ENCODE measurements at regions not wholly inside any gene's neighbourhood (a gene's known extent, or its start where the extent isn't known, plus 50 kb on each side); places are given as distances from the start of the nearest gene placed in this dataset.
"Not testable (repeated sequence)": the region's sequence is repeated elsewhere in the genome, so short reads cannot be mapped to it uniquely, and the experiment has no call there.

GRCh38 chr13:68938639-68939038, 1169.0 kb upstream of the ATXN8OS start:
- no peak for DNase-seq

GRCh38 chr13:68929075-68929745, 1178.4 kb upstream of the ATXN8OS start:
- no peak for DNase-seq

GRCh38 chr13:68927387-68928026, 1180.1 kb upstream of the ATXN8OS start:
- DNase-seq, result peak in 2 of 14 donors; percentile 2 to 5

GRCh38 chr13:68923995-68924394, 1183.6 kb upstream of the ATXN8OS start:
- no peak for DNase-seq

- DNase-seq, result no peak
These were observed 1198.7 kb upstream of the ATXN8OS start for GRCh38 chr13:68908879-68909278.

DNA sequence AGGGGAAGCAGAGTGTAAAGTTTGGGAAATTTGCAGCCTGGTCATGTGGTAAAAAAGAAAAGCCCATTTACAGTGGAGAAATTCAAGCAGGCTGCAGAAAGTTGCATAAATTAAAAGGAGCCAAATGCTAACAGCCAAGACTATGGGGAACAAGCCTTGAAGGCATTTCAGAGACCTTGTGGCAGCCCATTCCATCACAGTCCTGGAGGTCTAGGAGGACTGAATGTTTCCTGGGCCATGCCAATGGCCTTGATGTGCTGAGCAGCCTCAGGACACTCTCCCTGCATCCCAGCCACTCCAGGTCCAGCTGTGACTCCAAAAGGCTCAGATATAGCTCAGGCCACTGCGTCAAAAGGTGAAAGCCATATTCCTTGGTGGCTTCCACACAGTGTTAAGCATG, 1202.4 kb upstream of the ATXN8OS start:
- no peak for DNase-seq

DNA sequence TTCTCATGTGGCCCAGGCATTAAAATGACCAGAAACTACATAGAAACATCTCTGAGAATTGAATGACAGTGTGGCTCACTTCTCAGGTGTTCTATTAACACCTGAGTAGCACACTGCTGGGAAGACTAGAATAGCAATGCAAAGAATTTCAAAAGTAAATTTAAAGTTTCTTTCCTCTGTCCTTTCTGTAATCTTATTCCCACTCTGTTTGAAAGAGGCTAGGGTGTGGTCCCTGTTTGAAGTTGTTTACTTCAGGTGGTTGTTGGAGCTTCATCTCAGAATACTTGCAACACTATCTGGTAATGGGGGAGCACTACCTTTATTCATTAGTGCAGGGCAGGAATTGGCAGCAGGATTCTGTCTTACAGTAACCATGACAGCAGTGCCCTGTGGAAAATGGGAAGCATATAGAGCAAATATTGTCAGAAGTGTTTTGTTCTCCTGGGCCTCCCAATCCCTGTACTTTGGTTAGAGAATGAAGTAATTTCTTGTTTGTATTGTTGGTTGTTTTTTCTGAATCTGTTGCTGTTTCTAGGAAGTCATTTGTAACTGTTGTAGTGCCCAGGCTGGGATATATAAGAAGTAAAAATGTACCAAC, 1210.2 kb upstream of the ATXN8OS start:
- no peak for DNase-seq

- no peak for DNase-seq
These were observed 1211.9 kb upstream of the ATXN8OS start for GRCh38 chr13:68895696-68896095.

DNA sequence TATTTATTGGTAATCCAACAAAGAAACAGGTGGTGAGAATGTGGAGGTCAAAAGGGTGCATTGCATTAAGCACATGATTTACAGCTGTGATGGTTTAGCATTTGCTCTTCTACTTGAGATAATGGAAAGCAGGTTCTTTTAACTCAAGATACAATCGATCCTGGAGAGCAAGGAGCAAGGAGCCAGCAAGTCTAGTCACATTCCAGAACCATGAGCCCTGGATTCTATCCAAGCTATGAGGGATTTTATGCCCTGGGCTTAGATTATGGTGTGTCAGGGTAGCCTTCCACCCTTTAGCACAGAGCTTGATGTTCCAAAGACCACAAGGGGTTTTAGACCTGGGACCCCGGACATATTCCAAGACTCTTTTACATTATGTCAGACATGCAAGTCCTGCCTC, 1213.9 kb upstream of the ATXN8OS start:
- not testable (repeated sequence) for DNase-seq

- not testable (repeated sequence) for DNase-seq
These were observed 1215.0 kb upstream of the ATXN8OS start for GRCh38 chr13:68892596-68892995.

DNA sequence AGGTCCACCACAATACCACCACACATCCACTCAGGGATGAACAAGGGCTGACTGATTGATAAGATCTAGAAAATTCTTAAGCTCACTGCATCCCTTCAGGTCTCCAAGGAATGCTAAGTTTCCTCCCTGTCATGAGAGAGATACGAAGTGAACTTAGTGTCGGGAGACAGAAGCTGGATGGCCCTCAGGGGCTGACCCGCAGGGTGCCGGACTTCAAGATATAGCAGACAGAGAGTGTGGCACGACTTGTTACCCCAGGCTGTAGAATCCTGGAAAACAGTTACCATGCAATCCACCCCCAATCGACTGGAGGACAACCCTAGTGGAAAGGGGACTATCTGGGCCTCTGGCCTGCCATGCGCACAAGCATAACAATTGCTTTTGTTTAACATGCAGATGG, 1217.5 kb upstream of the ATXN8OS start:
- not testable (repeated sequence) for DNase-seq

DNA sequence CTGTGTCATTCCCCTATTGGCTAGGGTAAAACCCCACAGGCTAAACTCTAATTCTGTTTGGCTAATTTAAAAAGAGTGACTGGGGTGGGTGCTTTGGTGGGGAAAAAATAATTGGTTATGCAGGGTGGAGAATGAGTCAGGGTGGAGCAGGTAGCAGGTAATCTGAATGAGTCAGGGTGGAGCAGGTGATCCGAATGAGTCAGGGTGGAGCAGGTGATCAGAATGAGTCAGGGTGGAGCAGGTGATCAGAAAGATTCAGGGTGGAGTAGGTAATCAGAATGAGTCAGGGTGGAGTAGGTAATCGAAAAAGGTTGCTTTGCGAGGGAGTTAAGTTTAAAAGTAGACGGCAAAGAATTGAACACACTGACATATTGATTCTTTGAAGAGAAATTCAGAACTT, 1218.8 kb upstream of the ATXN8OS start:
- DNase-seq, result no peak

DNA sequence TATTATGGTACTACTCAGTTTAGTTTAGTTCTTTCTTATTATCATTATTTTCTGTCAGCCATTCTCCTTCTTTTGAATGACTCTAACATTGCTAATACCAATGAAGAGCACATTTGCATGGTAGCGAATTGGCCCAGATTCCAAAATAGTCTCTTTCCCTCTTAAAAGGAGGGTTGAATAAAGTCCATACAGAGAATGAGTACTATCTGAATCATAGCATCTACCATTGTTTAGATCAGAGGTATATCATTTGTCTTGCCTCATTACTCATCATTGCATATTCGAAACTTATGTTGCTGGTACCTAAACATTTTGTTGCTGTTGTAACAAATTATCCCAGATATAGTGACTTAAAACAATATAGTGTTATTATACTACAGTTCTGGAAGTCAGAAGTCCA, 1235.3 kb upstream of the ATXN8OS start:
- no peak for DNase-seq

DNA sequence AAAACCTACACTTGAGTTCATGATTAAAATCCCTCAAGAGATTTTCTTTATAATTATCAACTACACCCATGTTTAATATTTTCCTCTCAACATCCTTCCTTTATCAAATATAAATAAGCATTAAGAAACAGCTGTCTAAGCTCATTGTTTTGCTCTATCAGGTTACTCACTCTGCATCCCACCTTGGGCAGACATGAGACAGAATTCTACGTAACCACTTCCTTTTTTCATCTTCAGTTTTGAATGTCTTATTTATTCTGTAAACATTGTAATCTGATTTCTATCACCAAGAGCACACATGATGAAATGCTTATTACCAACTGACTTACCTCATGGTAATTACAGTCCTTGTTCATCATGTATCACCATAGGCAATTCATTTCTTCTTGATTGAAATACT, 1256.6 kb upstream of the ATXN8OS start:
- DNase-seq, result no peak

DNA sequence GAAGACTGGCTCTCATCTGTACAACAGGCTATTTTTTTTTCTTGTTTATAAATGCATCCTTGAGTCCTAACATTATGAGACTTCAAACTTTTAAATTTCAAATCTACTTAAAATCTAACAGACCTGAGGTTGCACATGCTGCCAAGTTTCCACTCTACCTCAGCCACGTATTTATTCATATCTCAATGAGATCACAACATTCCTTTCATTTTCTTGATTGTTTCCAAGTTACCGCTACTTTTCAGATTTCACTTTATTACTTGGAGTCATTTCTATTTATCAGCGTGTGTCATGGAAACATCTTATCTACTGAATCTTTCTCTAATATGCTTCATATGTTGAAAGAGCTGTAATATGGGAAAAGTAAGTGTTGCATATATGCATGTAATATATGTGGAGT, 1257.5 kb upstream of the ATXN8OS start:
- DNase-seq, result no peak

- no peak for DNase-seq
These were observed 1261.0 kb upstream of the ATXN8OS start for GRCh38 chr13:68846663-68847062.

DNA sequence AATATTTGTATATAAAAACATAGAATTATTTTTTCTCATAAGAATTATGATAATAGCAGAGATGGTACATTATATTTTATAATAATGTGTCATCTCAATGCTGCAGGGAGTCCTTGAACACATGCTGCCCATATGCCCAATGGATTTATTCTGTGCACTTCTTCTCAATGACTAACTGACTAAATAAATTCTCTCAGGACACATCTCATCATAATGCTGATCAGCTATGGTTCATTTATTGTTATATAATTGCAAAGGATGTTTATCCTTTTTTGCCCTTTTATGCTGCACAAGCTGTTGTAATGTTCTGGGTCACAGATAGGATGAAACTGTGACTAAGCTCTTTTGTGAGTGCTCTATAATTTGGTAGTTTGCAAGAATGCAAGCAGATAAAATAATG, 1273.3 kb upstream of the ATXN8OS start:
- DNase-seq, result no peak

DNA sequence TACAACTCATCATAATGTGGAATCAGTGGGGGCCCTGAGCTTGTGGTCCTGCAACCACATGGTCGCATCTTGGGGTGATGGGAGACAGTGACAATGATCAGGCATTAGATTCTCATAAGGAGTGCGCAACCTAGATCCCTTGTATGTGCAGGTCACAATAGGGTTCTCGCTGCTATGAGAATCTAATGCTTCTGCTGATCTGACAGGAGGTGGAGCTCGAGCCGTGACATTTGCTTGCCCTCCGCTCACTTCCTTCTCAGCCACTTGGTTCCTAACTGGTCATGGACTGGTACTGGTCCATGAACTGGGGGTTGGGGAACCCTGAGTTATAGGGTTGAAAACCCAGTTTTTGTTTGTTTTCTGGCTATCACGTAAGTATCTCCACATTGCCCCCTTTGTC, 1290.9 kb upstream of the ATXN8OS start:
- no peak for DNase-seq

GRCh38 chr13:68813180-68813796, 1294.3 kb upstream of the ATXN8OS start:
- DNase-seq, result no peak

DNA sequence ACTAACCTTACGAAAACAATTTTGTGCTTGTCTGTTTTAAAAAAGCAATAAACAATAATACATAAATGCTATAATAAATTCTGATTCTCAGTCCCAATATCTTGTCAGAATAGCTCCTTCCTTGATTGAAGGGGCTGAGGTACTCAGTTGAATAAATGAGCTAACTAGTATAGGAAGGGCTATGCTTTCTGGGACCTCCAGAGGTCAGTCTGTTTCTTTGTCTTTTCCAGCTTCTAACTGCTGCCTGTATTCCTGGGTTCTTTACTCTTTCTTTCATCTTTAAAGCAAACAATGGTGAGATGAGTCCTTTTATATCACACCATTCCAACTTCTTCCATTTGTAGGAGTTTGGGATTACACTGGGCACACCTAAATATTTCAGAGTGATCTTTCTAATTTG, 1297.0 kb upstream of the ATXN8OS start:
- DNase-seq, result no peak

DNA sequence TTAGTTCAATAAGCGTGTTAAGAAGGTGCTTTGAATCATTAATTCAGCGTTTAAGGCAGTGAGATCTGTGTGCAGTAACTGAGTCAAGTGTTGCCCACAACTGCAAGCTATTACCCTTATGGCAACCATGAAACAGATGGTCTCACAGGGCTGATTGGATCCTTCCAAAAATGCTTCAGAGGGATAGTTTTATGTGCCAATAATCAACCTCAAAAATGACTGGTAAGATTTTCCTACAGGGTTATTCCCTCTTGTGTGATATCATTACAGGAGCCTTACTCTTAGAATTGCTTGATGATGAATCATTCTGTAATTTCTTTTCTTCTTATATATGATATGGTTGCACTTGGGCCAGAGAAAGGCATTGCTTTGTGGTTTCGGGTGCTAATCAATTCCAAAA, 1299.2 kb upstream of the ATXN8OS start:
- no peak for DNase-seq

DNA sequence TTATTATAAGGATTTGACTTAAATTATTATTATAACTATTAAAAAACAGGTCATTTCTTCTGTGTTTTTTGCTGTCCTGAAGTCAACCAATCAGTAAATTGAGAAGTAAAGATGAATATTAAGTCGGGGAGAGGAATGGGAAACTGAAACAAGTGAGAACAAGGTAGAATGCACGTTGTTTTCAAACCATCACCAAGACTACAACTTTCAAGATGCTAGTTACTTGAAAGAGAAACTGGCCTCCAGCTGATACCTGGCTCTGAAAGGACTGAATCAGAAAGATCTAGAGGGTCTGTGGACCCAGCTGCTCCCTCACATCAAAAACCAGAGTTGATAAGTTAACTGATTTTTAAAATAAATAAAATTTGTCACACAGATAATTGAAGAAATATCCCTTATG, 1301.5 kb upstream of the ATXN8OS start:
- no peak for DNase-seq

DNA sequence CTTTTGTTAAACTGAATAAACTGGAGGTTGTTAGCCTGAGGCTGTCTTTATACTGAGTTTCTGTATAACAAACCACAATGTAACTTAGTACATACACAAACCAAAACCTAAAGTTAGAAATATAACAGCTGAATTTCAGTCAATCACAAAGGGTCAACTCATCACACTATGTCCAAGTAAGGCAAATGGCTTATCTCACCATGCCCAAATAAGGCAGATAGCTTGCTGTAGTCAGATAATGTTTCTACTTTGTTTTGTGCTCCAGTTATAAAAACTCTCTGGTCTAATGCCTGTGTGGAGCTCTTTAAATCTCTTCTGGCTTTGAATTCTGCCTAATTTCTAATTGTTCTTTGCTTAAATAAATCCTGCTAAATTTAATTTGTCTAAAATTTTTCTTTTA, 1323.4 kb upstream of the ATXN8OS start:
- DNase-seq, result no peak

DNA sequence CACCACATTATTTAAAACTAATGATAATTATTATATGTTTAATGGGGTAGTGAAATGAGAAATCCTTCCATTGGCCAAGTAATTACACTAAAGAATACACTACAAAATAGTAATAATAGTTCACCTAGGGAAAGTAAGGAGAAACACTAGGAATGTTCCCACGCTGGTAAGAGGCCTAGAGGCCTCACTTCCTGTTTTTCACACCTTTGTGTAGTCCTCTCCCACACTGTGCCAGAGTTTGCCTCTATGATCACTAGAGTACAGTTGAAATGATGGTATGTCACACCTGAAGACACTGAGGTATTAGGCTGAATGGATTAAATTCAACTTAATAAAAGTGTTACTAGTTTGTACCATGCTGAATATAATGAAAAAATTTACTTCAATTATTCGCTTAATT, 1348.0 kb upstream of the ATXN8OS start:
- DNase-seq, result no peak

Data from C1 segment of cervical spinal cord (tissue), 14 donors.